Posterior cingulate gyrus (tissue), 11 donors: ENCODE measurements at regions not wholly inside any gene's neighbourhood (a gene's known extent, or its start where the extent isn't known, plus 50 kb on each side); places are given as distances from the start of the nearest gene placed in this dataset.

Experiments
- DNase-seq, 10 donors: peaks; one replicate each; pipeline versions ENCODE4 v3.0.0 to v3.0.0-alpha.2; 2020 to 2021; ENCODE audit warnings: mixed read lengths in 3 of 10
- intact Hi-C: fragments of 100-400 bp; cut with DNase I; formaldehyde crosslinking; loops from one replicate; pipeline ENCODE4 v1.15.1; 2023

GRCh38 chr5:162323466-162323865 lies 255.9 kb downstream of the GABRG2 start:
- DNase-seq: no peak
- intact Hi-C loops: no loop called here

GRCh38 chr5:162324328-162324727 lies 256.8 kb downstream of the GABRG2 start:
- DNase-seq: no peak
- intact Hi-C loops: no loop called here

- DNase-seq: no peak
- intact Hi-C loops: no loop called here
Measured at GRCh38 chr5:162325143-162325727, 257.7 kb downstream of the GABRG2 start.

GRCh38 chr5:162334944-162335343 lies 267.4 kb downstream of the GABRG2 start:
- intact Hi-C loops: no loop called here

GRCh38 chr5:162360373-162360931 lies 292.9 kb downstream of the GABRG2 start:
- no peak for DNase-seq
- intact Hi-C loops: no loop called here

More at GRCh38 chr5:162334944-162335343, 267.4 kb downstream of the GABRG2 start:
- no peak for DNase-seq

- no peak for DNase-seq
- intact Hi-C loops: no loop called here
Measured at GRCh38 chr5:162372256-162372655, 304.7 kb downstream of the GABRG2 start.

- DNase-seq: no peak
- intact Hi-C loops: no loop called here
Measured at GRCh38 chr5:162377895-162378294, 310.3 kb downstream of the GABRG2 start.

GRCh38 chr5:162382839-162383238 lies 315.3 kb downstream of the GABRG2 start:
- DNase-seq: no peak
- intact Hi-C loops: no loop called here

- no peak for DNase-seq
- intact Hi-C loops: no loop called here
Measured at GRCh38 chr5:162384225-162384624, 316.7 kb downstream of the GABRG2 start.

- intact Hi-C loops: no loop called here
- DNase-seq: no peak
Measured at GRCh38 chr5:162391833-162392232, 324.3 kb downstream of the GABRG2 start.

- intact Hi-C loops: no loop called here
- no peak for DNase-seq
Measured at GRCh38 chr5:162392336-162392735, 324.8 kb downstream of the GABRG2 start.

GRCh38 chr5:162393534-162393933 lies 326.0 kb downstream of the GABRG2 start:
- intact Hi-C loops: no loop called here
- DNase-seq: peak in 2 of 10 donors; percentile 17 to 53

- intact Hi-C loops: no loop called here
- DNase-seq: no peak
Measured at GRCh38 chr5:162407614-162408013, 340.0 kb downstream of the GABRG2 start.

- intact Hi-C loops: no loop called here
- DNase-seq: no peak
Measured at GRCh38 chr5:162410365-162410764, 342.8 kb downstream of the GABRG2 start.

GRCh38 chr5:162429142-162429541 lies 361.6 kb downstream of the GABRG2 start:
- DNase-seq: no peak
- intact Hi-C loops: no loop called here

- intact Hi-C loops: no loop called here
- DNase-seq: no peak
Measured at GRCh38 chr5:162434281-162434680, 366.7 kb downstream of the GABRG2 start.

GRCh38 chr5:162436055-162436454 lies 368.5 kb downstream of the GABRG2 start:
- DNase-seq: no peak
- intact Hi-C loops: no loop called here

- peak in 1 of 10 donors; percentile 62 for DNase-seq
- intact Hi-C loops: no loop called here
Measured at GRCh38 chr5:162444129-162444762, 376.7 kb downstream of the GABRG2 start.

- DNase-seq: no peak
- intact Hi-C loops: no loop called here
Measured at GRCh38 chr5:162456086-162456485, 388.5 kb downstream of the GABRG2 start.

- no peak for DNase-seq
- intact Hi-C loops: no loop called here
Measured at GRCh38 chr5:162466011-162466410, 398.4 kb downstream of the GABRG2 start.

- peak in 2 of 10 donors; percentile 8 to 28 for DNase-seq
Measured at GRCh38 chr5:162473041-162473714, 405.6 kb downstream of the GABRG2 start.

GRCh38 chr5:162474239-162474638 lies 406.7 kb downstream of the GABRG2 start:
- no peak for DNase-seq
- intact Hi-C loops: no loop called here

More at GRCh38 chr5:162473041-162473714, 405.6 kb downstream of the GABRG2 start:
- intact Hi-C loops: no loop called here
